ENCODE measurements at regions not wholly inside any gene's neighbourhood (a gene's known extent, or its start where the extent isn't known, plus 50 kb on each side); places are given as distances from the start of the nearest gene placed in this dataset.

GRCh38 chr1:80668372-80668771 lies 1132.4 kb upstream of the ADGRL2 start:
- TF ChIP-seq CTCF (IDR thresholded peaks at IDR 0.05; ENCODE audit: insufficient read depth, low read length): no peak
- TF ChIP-seq REST (IDR thresholded peaks at IDR 0.05; ENCODE audit: insufficient replicate concordance, low read depth): no peak
- TF ChIP-seq GABPA (IDR thresholded peaks at IDR 0.05; ENCODE audit: low read depth): no peak
- TF ChIP-seq POLR2AphosphoS5 (IDR thresholded peaks at IDR 0.05; ENCODE audit: low read depth): no peak
- no peak for TF ChIP-seq SPI1 (IDR thresholded peaks at IDR 0.05; ENCODE audit: borderline replicate concordance, low read depth)
